GM13976 (cell line): ENCODE measurements at regions not wholly inside any gene's neighbourhood (a gene's known extent, or its start where the extent isn't known, plus 50 kb on each side); places are given as distances from the start of the nearest gene placed in this dataset.
"Not testable (repeated sequence)": the region's sequence is repeated elsewhere in the genome, so short reads cannot be mapped to it uniquely, and the experiment has no call there.

Source experiments
- DNase-seq: peaks from one replicate; pipeline ENCODE4 v3.0.0; 2012; ENCODE audit warnings: low spot score
- CTCF ChIP-seq: IDR thresholded peaks from 2 replicates; pipeline ENCODE4 v1.5.1; 2012; ENCODE audit warnings: borderline replicate concordance, mild to moderate bottlenecking; ENCODE audit not compliant: insufficient read depth; ENCODE audit errors: extremely low read depth, missing control alignments, control extremely low read depth
- in situ Hi-C: fragments of 300-500 bp; cut with MboI; formaldehyde crosslinking; loops from one replicate; pipeline ENCODE4 v1.12.0; 2022; ENCODE audit warnings: low sequenced_read_pairs, mixed read lengths, inconsistent platforms; ENCODE audit not compliant: unreplicated experiment

- in situ Hi-C loops = no loop called here
- DNase-seq = no peak
- no peak for TF ChIP-seq CTCF
These were observed 159.0 kb upstream of the GALNT2 start for GRCh38 chr1:229907884-229908638.

GRCh38 chr1:229908689-229909088, 158.3 kb upstream of the GALNT2 start:
- no peak for TF ChIP-seq CTCF
- in situ Hi-C loops = no loop called here

GRCh38 chr1:229913489-229913888, 153.5 kb upstream of the GALNT2 start:
- in situ Hi-C loops = no loop called here
- no peak for TF ChIP-seq CTCF
- DNase-seq = no peak

More at GRCh38 chr1:229908689-229909088, 158.3 kb upstream of the GALNT2 start:
- no peak for DNase-seq

DNA sequence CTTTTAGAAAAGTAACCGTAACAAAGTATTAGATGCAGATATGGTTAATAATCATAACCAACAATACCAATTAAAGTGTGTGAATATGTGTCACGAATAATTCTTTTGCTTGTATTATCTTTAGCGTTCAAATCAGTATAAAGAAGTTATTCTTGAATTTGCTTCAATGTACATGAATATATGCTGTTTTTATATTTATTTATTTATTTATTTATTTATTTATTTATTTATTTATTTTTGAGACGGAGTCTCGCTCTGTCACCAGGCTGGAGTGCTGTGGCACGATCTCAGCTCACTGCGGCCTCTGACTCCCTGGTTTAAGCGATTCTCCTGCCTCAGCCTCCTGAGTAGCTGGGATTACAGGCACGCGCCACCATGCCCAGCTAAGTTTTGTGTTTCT, 147.6 kb upstream of the GALNT2 start:
- DNase-seq = not testable (repeated sequence)

GRCh38 chr1:229920683-229921082, 146.4 kb upstream of the GALNT2 start:
- no peak for DNase-seq
- in situ Hi-C loops = no loop called here
- no peak for TF ChIP-seq CTCF

More for the DNA sequence above, 147.6 kb upstream of the GALNT2 start:
- in situ Hi-C loops = not testable (repeated sequence)

GRCh38 chr1:229922249-229922648, 144.8 kb upstream of the GALNT2 start:
- TF ChIP-seq CTCF = no peak
- in situ Hi-C loops = no loop called here

DNA sequence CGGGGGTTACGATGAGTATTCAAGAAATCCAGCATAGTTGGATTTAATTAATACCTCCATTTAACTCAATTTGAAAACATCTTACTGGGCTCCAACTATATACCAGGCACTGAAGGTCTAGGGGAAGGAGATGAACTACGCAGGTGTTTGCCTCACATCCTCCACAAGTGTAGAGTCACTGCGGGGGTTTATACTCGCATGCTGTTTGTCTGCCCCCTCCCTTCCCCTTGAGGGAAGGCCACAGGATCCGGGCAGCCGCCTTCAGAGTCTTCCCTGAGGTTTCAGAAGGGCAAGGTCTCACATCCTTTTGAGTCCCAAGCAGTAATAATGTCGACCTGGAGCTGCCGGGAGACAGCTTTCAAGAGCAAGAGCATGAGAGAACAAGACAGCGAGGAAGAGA, 142.4 kb upstream of the GALNT2 start:
- DNase-seq = no peak
- in situ Hi-C loops = no loop called here
- no peak for TF ChIP-seq CTCF

More at GRCh38 chr1:229922249-229922648, 144.8 kb upstream of the GALNT2 start:
- DNase-seq = no peak
